Effector memory CD4-positive, alpha-beta T cell (primary cell): ENCODE measurements at regions not wholly inside any gene's neighbourhood (a gene's known extent, or its start where the extent isn't known, plus 50 kb on each side); places are given as distances from the start of the nearest gene placed in this dataset.

Experiments used
- DNase-seq, 3 donors: peaks; one replicate each; pipeline ENCODE4 v3.0.0-alpha.2; 2020
- H3K27ac ChIP-seq: 2 replicates; pipeline ENCODE4 v1.7.0; 2013; ENCODE audit warnings: mild to moderate bottlenecking, low read length, moderate library complexity; ENCODE audit not compliant: insufficient read depth, poor library complexity, severe bottlenecking
- H3K27me3 ChIP-seq: replicated peaks from 2 replicates; pipeline ENCODE4 v1.7.0; 2013; ENCODE audit warnings: mild to moderate bottlenecking, low read length; ENCODE audit not compliant: insufficient read depth, control insufficient read depth, poor library complexity, severe bottlenecking
- H3K36me3 ChIP-seq: 2 replicates; pipeline ENCODE4 v1.7.0; 2013; ENCODE audit warnings: mild to moderate bottlenecking, low read length, moderate library complexity; ENCODE audit not compliant: control insufficient read depth, insufficient read depth
- H3K4me1 ChIP-seq: 2 replicates; pipeline ENCODE4 v1.7.0; 2013; ENCODE audit warnings: low read length, mild to moderate bottlenecking; ENCODE audit not compliant: control insufficient read depth, insufficient read depth, poor library complexity, severe bottlenecking
- H3K4me3 ChIP-seq: 2 replicates; pipeline ENCODE4 v1.7.0; 2013; ENCODE audit warnings: low read length, low read depth, mild to moderate bottlenecking; ENCODE audit not compliant: insufficient read depth, poor library complexity, severe bottlenecking
- H3K9me3 ChIP-seq: 2 replicates; pipeline ENCODE4 v1.7.0; 2013; ENCODE audit warnings: mild to moderate bottlenecking, low read length, moderate library complexity; ENCODE audit not compliant: control insufficient read depth

GRCh38 chr5:125422342-125422741 is 675.9 kb upstream of the ZNF608 start:
- Histone ChIP-seq H3K27ac (no peak overlapping the region), H3K36me3 (no peaks in the 10 kb centered on the region), H3K9me3 (no peaks in the 10 kb centered on the region), H3K4me1 (no peaks in the 10 kb centered on the region), H3K4me3 (no peak overlapping the region), H3K27me3 (no peaks in the 10 kb centered on the region)
- DNase-seq: no peak

DNA sequence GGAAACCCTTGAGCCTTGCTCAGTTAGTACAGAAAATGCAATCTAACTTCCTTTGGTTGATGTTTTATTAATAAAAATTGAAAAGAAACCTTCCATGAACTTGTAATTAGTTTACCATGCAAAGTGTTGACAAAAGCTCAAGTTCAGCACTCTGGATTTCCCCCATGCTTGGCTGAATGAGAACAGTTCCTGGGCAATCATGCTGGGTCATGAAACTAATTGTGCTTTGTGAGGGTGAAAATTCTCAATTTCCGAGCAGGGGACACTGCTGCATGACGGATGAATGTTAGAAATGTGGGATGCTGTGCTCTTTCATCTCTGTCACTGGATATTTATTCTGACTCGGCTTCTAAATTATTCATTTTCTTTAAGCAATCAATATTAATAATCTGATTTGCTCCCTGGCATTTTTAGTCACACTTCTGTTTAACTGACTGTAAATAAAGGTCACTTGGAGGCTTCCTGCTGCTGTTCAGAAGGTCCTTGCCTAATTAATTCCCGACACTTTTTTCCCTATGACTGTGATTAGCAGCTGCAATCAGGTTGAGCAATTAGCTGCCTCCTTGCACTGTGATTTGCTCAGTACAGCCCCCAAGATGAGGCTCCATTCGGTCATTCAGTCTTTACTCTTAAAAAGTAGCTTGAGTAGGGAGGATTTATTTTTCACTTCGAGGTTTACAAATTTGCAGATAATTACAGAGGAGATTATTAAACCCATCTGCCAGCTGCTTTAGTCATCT is 678.1 kb upstream of the ZNF608 start:
- H3K36me3 ChIP-seq: no peaks in the 10 kb centered on the region
- no peaks in the 10 kb centered on the region for H3K27me3 ChIP-seq
- no peaks in the 10 kb centered on the region for H3K4me1 ChIP-seq
- no peak overlapping the region for H3K4me3 ChIP-seq
- H3K27ac ChIP-seq: no peak overlapping the region
- H3K9me3 ChIP-seq: no peaks in the 10 kb centered on the region
- no peak for DNase-seq

GRCh38 chr5:125429498-125429897 is 683.1 kb upstream of the ZNF608 start:
- DNase-seq: no peak
- H3K4me1 ChIP-seq: no peaks in the 10 kb centered on the region

GRCh38 chr5:125433457-125433856 is 687.0 kb upstream of the ZNF608 start:
- Histone ChIP-seq H3K4me1 (no peaks in the 10 kb centered on the region), H3K36me3 (no peaks in the 10 kb centered on the region), H3K27me3 (no peaks in the 10 kb centered on the region), H3K27ac (no peak overlapping the region), H3K9me3 (no peaks in the 10 kb centered on the region), H3K4me3 (no peak overlapping the region)
- DNase-seq: no peak

More at GRCh38 chr5:125429498-125429897, 683.1 kb upstream of the ZNF608 start:
- Histone ChIP-seq H3K4me3 (no peak overlapping the region), H3K27ac (no peak overlapping the region), H3K36me3 (no peaks in the 10 kb centered on the region), H3K27me3 (no peaks in the 10 kb centered on the region), H3K9me3 (no peaks in the 10 kb centered on the region)

GRCh38 chr5:125439243-125439642 is 692.8 kb upstream of the ZNF608 start:
- no peaks in the 10 kb centered on the region for H3K4me1 ChIP-seq
- H3K27me3 ChIP-seq: no peaks in the 10 kb centered on the region
- H3K36me3 ChIP-seq: no peaks in the 10 kb centered on the region
- H3K27ac ChIP-seq: no peak overlapping the region
- no peak overlapping the region for H3K4me3 ChIP-seq
- DNase-seq: no peak
- no peaks in the 10 kb centered on the region for H3K9me3 ChIP-seq

DNA sequence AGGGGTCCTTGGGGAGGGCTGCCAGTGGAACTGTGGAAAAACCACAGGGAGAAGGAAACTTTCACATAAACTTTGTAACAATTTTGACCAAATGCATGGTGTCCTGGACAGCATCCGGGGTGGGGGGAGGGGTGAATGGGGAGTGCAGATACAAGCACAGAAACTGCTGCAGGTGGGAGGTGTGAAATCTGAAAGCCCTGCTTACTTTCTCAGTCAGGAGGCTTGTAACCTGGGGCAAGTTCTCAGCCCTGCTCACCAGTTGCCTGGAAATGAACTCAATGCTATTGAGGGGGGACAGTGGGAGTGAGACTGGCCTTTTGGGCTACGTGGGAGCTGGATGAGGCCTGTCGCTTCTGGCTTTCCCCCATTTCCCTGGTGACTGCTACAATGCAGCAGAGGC is 694.5 kb upstream of the ZNF608 start:
- Histone ChIP-seq H3K4me1 (no peaks in the 10 kb centered on the region), H3K9me3 (no peaks in the 10 kb centered on the region), H3K27me3 (no peaks in the 10 kb centered on the region), H3K27ac (no peak overlapping the region), H3K36me3 (no peaks in the 10 kb centered on the region), H3K4me3 (no peak overlapping the region)
- DNase-seq: no peak

GRCh38 chr5:125446986-125447385 is 700.5 kb upstream of the ZNF608 start:
- Histone ChIP-seq H3K27ac (no peak overlapping the region), H3K36me3 (no peaks in the 10 kb centered on the region), H3K4me3 (no peak overlapping the region), H3K4me1 (no peaks in the 10 kb centered on the region), H3K9me3 (no peaks in the 10 kb centered on the region), H3K27me3 (no peaks in the 10 kb centered on the region)
- DNase-seq: no peak

- Histone ChIP-seq H3K27me3 (no peaks in the 10 kb centered on the region), H3K4me3 (no peak overlapping the region), H3K36me3 (no peaks in the 10 kb centered on the region), H3K9me3 (no peaks in the 10 kb centered on the region), H3K4me1 (no peaks in the 10 kb centered on the region), H3K27ac (no peak overlapping the region)
- no peak for DNase-seq
These were observed 704.3 kb upstream of the ZNF608 start for GRCh38 chr5:125450771-125451170.

GRCh38 chr5:125451622-125452021 is 705.2 kb upstream of the ZNF608 start:
- no peak for DNase-seq
- no peak overlapping the region for H3K27ac ChIP-seq
- H3K4me3 ChIP-seq: no peak overlapping the region
- H3K36me3 ChIP-seq: no peaks in the 10 kb centered on the region
- H3K9me3 ChIP-seq: no peaks in the 10 kb centered on the region
- no peaks in the 10 kb centered on the region for H3K4me1 ChIP-seq
- H3K27me3 ChIP-seq: no peaks in the 10 kb centered on the region

DNA sequence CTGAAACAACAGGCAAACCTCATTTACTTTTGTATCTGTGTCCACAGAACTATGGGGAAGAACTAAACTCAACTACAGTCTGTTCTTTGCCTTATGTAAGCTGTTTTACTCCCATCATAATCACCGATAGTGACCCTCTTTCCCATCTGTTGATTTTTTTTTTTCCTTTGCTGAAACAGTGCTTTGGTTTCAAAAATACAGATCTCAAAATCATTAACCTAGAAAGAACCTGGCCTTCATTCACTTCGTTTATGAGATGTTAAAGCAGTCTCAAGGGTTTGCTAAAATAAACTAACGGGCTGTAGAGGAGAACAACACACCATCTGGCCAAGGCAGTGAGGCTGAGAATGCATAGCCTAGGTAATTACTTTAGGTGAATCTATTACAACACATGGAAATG is 706.6 kb upstream of the ZNF608 start:
- Histone ChIP-seq H3K9me3 (no peaks in the 10 kb centered on the region), H3K4me3 (no peak overlapping the region), H3K27ac (no peak overlapping the region), H3K27me3 (no peaks in the 10 kb centered on the region), H3K36me3 (no peaks in the 10 kb centered on the region), H3K4me1 (no peaks in the 10 kb centered on the region)
- no peak for DNase-seq
